ENCODE measurements at regions not wholly inside any gene's neighbourhood (a gene's known extent, or its start where the extent isn't known, plus 50 kb on each side); places are given as distances from the start of the nearest gene placed in this dataset.

- TF ChIP-seq CTCF (IDR thresholded peaks at IDR 0.05; ENCODE audit: insufficient read depth, low read length) (no peak), REST (IDR thresholded peaks at IDR 0.05; ENCODE audit: insufficient replicate concordance, low read depth) (no peak), POLR2AphosphoS5 (IDR thresholded peaks at IDR 0.05; ENCODE audit: low read depth) (no peak)
These were observed 859.1 kb upstream of the FLRT2 start for GRCh38 chr14:84670796-84671195.
